HepG2 (cell line): ENCODE measurements at regions not wholly inside any gene's neighbourhood (a gene's known extent, or its start where the extent isn't known, plus 50 kb on each side); places are given as distances from the start of the nearest gene placed in this dataset.
A peak's percentile ranks its signal among the peaks of the same experiment; 100 is the strongest.

Experiments used
- CBX2 ChIP-seq, 2 experiments: fragments of 200-600 bp in 1 of 2; sonication (generic); formaldehyde crosslinking in 1 of 2; IDR thresholded peaks; 2 replicates each; pipeline versions ENCODE4 v1.7.0 to v1.8.1; 2018 to 2022; ENCODE audit warnings: low read depth in 2 of 2, low read length in 1 of 2, mild to moderate bottlenecking in 1 of 2, missing genetic modification reagents in 1 of 2
- FOXP1 ChIP-seq, 2 experiments: fragments of 450-650 bp in 1 of 2; IDR thresholded peaks; 2 replicates each; pipeline ENCODE4 v1.6.1; 2017 to 2018; ENCODE audit warnings: antibody characterized with exemption in 1 of 2
- GFI1 ChIP-seq: sonication (generic); formaldehyde crosslinking; IDR thresholded peaks from 2 replicates; pipeline ENCODE4 v1.5.0; 2020; ENCODE audit warnings: missing genetic modification reagents, mild to moderate bottlenecking, borderline replicate concordance
- HNF4G ChIP-seq, 2 experiments: sonication (generic) in 1 of 2; formaldehyde crosslinking in 1 of 2; IDR thresholded peaks; 2 replicates each; pipeline versions ENCODE4 v1.4.0 to v1.6.1; 2011 to 2020; ENCODE audit warnings: borderline replicate concordance in 2 of 2, low read depth in 2 of 2, mild to moderate bottlenecking in 2 of 2, low read length in 1 of 2, missing genetic modification reagents in 1 of 2, moderate library complexity in 1 of 2
- JUNB ChIP-seq: sonication (generic); formaldehyde crosslinking; IDR thresholded peaks from 2 replicates; pipeline ENCODE4 v1.8.0; 2022; ENCODE audit warnings: missing genetic modification reagents, mild to moderate bottlenecking, borderline replicate concordance
- MAZ ChIP-seq, 2 experiments: sonication (generic) in 1 of 2; formaldehyde crosslinking in 1 of 2; IDR thresholded peaks; 2 replicates each; pipeline versions ENCODE4 v1.5.0 to v1.6.1; 2012 to 2020; ENCODE audit warnings: low read depth in 2 of 2, mild to moderate bottlenecking in 2 of 2, borderline replicate concordance in 1 of 2, improper control_type of control experiment in 1 of 2, low read length in 1 of 2, missing genetic modification reagents in 1 of 2, moderate library complexity in 1 of 2
- MTA3 ChIP-seq: sonication (generic); formaldehyde crosslinking; IDR thresholded peaks from 2 replicates; pipeline ENCODE4 v1.4.0; 2020; ENCODE audit warnings: missing genetic modification reagents
- PATZ1 ChIP-seq: sonication (generic); formaldehyde crosslinking; IDR thresholded peaks from 2 replicates; pipeline ENCODE4 v1.4.0; 2020; ENCODE audit warnings: missing genetic modification reagents
- SALL2 ChIP-seq: sonication (generic); formaldehyde crosslinking; IDR thresholded peaks from 2 replicates; pipeline ENCODE4 v1.8.1; 2023; ENCODE audit warnings: mild to moderate bottlenecking, missing genetic modification reagents, inconsistent platforms
- SIX1 ChIP-seq: sonication (generic); formaldehyde crosslinking; IDR thresholded peaks from 2 replicates; pipeline ENCODE4 v1.4.0; 2020; ENCODE audit warnings: missing genetic modification reagents, borderline replicate concordance
- SMC3 ChIP-seq: IDR thresholded peaks from 2 replicates; pipeline ENCODE4 v1.6.1; 2011; ENCODE audit warnings: low read length, improper control_type of control experiment
- ZFP36L1 ChIP-seq: sonication (generic); formaldehyde crosslinking; IDR thresholded peaks from 2 replicates; pipeline ENCODE4 v1.8.0; 2022; ENCODE audit warnings: mild to moderate bottlenecking, missing genetic modification reagents, moderate library complexity
- ZFP91 ChIP-seq: sonication (generic); formaldehyde crosslinking; IDR thresholded peaks from 2 replicates; pipeline ENCODE4 v1.9.0; 2022; ENCODE audit warnings: missing genetic modification reagents, mild to moderate bottlenecking, borderline replicate concordance
- ZFY ChIP-seq: sonication (generic); formaldehyde crosslinking; IDR thresholded peaks from 2 replicates; pipeline ENCODE4 v1.4.0; 2020; ENCODE audit warnings: missing genetic modification reagents
- ZNF121 ChIP-seq: sonication (generic); formaldehyde crosslinking; IDR thresholded peaks from 2 replicates; pipeline ENCODE4 v1.5.0; 2020; ENCODE audit warnings: mild to moderate bottlenecking, missing genetic modification reagents
- ZNF362 ChIP-seq: sonication (generic); formaldehyde crosslinking; IDR thresholded peaks from 2 replicates; pipeline ENCODE4 v1.4.0; 2020; ENCODE audit warnings: missing genetic modification reagents, mild to moderate bottlenecking, borderline replicate concordance
- ZNF530 ChIP-seq: sonication (generic); formaldehyde crosslinking; IDR thresholded peaks from 2 replicates; pipeline ENCODE4 v1.5.0; 2020; ENCODE audit warnings: low read depth, mild to moderate bottlenecking, missing genetic modification reagents
- ZNF672 ChIP-seq: sonication (generic); formaldehyde crosslinking; IDR thresholded peaks from 2 replicates; pipeline ENCODE4 v1.8.1; 2022; ENCODE audit warnings: missing genetic modification reagents
- ZNF768 ChIP-seq: sonication (generic); formaldehyde crosslinking; IDR thresholded peaks from 2 replicates; pipeline ENCODE4 v1.4.0; 2020; ENCODE audit warnings: missing genetic modification reagents
- ZNF850 ChIP-seq: sonication (generic); formaldehyde crosslinking; conservative IDR thresholded peaks from 2 replicates; pipeline ENCODE4 v1.9.0; 2021; ENCODE audit warnings: mild to moderate bottlenecking, missing genetic modification reagents
- TF ChIP-seq, protein P1 (sequence below): sonication (generic); formaldehyde crosslinking; IDR thresholded peaks from 2 replicates; pipeline ENCODE4 v1.5.0; 2020; ENCODE audit warnings: mild to moderate bottlenecking, missing genetic modification reagents

DNA sequence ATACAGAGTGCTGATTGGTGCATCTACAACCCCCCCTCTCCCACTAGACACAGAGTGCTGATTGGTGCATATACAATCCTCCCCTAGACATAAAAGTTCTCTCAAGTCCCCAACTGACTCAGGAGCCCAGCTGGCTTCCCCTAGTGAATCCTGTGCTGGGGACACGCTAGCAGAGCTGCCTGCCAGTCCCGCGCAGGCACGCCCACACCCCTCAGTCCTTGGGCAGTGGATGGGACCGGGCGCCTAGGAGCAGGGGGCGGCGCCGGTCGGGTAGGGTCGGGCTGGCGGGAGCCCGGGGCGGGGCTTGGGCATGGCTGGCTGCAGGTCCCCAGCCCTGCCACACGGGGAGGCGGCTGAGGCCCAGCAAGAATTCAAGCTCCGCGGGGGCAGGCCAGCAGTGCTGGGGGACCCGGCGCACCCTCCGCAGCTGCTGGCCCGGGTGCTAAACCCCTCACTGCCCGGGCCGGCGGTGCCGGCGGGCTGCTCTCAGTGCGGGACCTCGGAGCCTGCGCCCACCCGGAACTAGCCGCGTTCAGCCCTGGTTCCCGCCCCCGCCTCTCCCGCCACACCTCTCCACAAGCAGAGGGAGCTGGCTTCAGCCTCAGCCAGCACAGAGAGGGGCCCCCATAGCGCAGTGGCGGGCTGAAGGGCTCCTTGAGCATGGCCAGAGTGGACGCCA, 64.3 kb upstream of the DDHD1 start (continued):
- TF ChIP-seq SIX1 (CRISPR knock-in tag): no peak
- no peak for TF ChIP-seq SMC3
- no peak for TF ChIP-seq ZNF530 (CRISPR knock-in tag)
- TF ChIP-seq ZFP36L1 (CRISPR knock-in tag): no peak
- no peak for TF ChIP-seq MTA3 (CRISPR knock-in tag)
- TF ChIP-seq ZNF362 (CRISPR knock-in tag): no peak
- TF ChIP-seq MAZ (IDR thresholded peaks at IDR 0.05; ENCODE audit: borderline replicate concordance, low read depth, low read length): no peak
- TF ChIP-seq MAZ (CRISPR knock-in tag; IDR thresholded peaks at IDR 0.05; ENCODE audit: low read depth): peak; percentile 84; the same call in 1 of the 2 replicates
- TF ChIP-seq, protein P1, sequence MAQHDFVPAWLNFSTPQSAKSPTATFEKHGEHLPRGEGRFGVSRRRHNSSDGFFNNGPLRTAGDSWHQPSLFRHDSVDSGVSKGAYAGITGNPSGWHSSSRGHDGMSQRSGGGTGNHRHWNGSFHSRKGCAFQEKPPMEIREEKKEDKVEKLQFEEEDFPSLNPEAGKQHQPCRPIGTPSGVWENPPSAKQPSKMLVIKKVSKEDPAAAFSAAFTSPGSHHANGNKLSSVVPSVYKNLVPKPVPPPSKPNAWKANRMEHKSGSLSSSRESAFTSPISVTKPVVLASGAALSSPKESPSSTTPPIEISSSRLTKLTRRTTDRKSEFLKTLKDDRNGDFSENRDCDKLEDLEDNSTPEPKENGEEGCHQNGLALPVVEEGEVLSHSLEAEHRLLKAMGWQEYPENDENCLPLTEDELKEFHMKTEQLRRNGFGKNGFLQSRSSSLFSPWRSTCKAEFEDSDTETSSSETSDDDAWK (CRISPR knock-in tag): no peak
- TF ChIP-seq ZNF768: peak; percentile 38; the same call in 1 of the 2 replicates
- no peak for TF ChIP-seq HNF4G (IDR thresholded peaks at IDR 0.05; ENCODE audit: borderline replicate concordance, low read depth, low read length)
- no peak for TF ChIP-seq HNF4G (CRISPR knock-in tag; IDR thresholded peaks at IDR 0.05; ENCODE audit: borderline replicate concordance, low read depth)
- no peak for TF ChIP-seq CBX2 (IDR thresholded peaks at IDR 0.05; ENCODE audit: low read depth, low read length)
- TF ChIP-seq CBX2 (CRISPR knock-in tag; IDR thresholded peaks at IDR 0.05; ENCODE audit: low read depth): no peak
- TF ChIP-seq JUNB: no peak
- no peak for TF ChIP-seq SALL2 (CRISPR knock-in tag)
- no peak for TF ChIP-seq GFI1 (CRISPR knock-in tag)
- peak; percentile 75 for TF ChIP-seq ZFY (CRISPR knock-in tag)
- no peak for TF ChIP-seq FOXP1 (IDR thresholded peaks at IDR 0.05)
- no peak for TF ChIP-seq FOXP1 (CRISPR knock-in tag; IDR thresholded peaks at IDR 0.05)
- TF ChIP-seq ZNF121 (CRISPR knock-in tag): no peak; the same call in 1 of the 2 replicates
- TF ChIP-seq ZNF672 (CRISPR knock-in tag): no peak
- peak; percentile 63; the same call in 1 of the 2 replicates for TF ChIP-seq ZFP91 (CRISPR knock-in tag)
- TF ChIP-seq PATZ1 (CRISPR knock-in tag): peak; percentile 31; the same call in 1 of the 2 replicates
- no peak for TF ChIP-seq ZNF850 (CRISPR knock-in tag)
